IMR-90 (cell line): ENCODE measurements at regions not wholly inside any gene's neighbourhood (a gene's known extent, or its start where the extent isn't known, plus 50 kb on each side); places are given as distances from the start of the nearest gene placed in this dataset.

Source experiments
- ATAC-seq: fragments of 200-7000 bp; cut with Tn5 transposase; 2 replicates; pipeline ENCODE4 v1.9.1; 2020; ENCODE audit warnings: low read depth, mild to moderate bottlenecking, moderate library complexity
- BruUV-seq: library from RNA; stranded (reverse); fragments of 400-500 nt; replicated peaks from 2 replicates; lab custom pipeline; 2021; lab: Mats Ljungman, UMichigan
- CTCF ChIA-PET: fragments of 300-600 bp; formaldehyde crosslinking; extraction: SDS; loops from one replicate; lab custom pipeline; 2021; ENCODE audit warnings: antibody characterized with exemption; lab: Yijun Ruan, JAX
- POLR2A ChIA-PET: fragments of 300-600 bp; sonication (Branson Sonifier 250); formaldehyde crosslinking; loops from one replicate; lab custom pipeline; 2022; ENCODE audit warnings: antibody characterized with exemption; ENCODE audit not compliant: unreplicated experiment; lab: Charles Lee
- DNase-seq: peaks from one replicate; pipeline ENCODE4 v3.0.0; 2013
- H2AFZ ChIP-seq: replicated peaks from 2 replicates; pipeline ENCODE3; 2013; ENCODE audit warnings: low read length, mild to moderate bottlenecking; ENCODE audit not compliant: poor library complexity
- H2AK5ac ChIP-seq: 2 replicates; pipeline ENCODE4 v1.6.1; 2013; ENCODE audit warnings: low read depth, low read length, inconsistent platforms
- H2AK9ac ChIP-seq: replicated peaks from 2 replicates; pipeline ENCODE3; 2013; ENCODE audit warnings: mild to moderate bottlenecking, low read depth, low read length, moderate library complexity; ENCODE audit not compliant: poor library complexity
- H2BK120ac ChIP-seq: 2 replicates; pipeline ENCODE4 v1.6.1; 2013; ENCODE audit warnings: low read depth, low read length, inconsistent platforms
- H2BK15ac ChIP-seq: 3 replicates; pipeline ENCODE4 v1.6.1; 2013; ENCODE audit warnings: low read depth, low read length, inconsistent platforms
- H2BK20ac ChIP-seq: 2 replicates; pipeline ENCODE4 v1.6.1; 2013; ENCODE audit warnings: low read depth, mild to moderate bottlenecking, inconsistent platforms, low read length, moderate library complexity
- H2BK5ac ChIP-seq: 2 replicates; pipeline ENCODE4 v1.6.1; 2013; ENCODE audit warnings: mild to moderate bottlenecking, low read depth, low read length, inconsistent platforms; ENCODE audit not compliant: poor library complexity, severe bottlenecking
- H3K14ac ChIP-seq: replicated peaks from 2 replicates; pipeline ENCODE4 v1.6.1; 2013; ENCODE audit warnings: low read depth, low read length, inconsistent platforms
- H3K18ac ChIP-seq: 2 replicates; pipeline ENCODE4 v1.6.1; 2013; ENCODE audit warnings: low read depth, low read length, control low read depth
- H3K23ac ChIP-seq: 2 replicates; pipeline ENCODE4 v1.6.1; 2013; ENCODE audit warnings: low read depth, low read length, inconsistent platforms
- H3K27ac ChIP-seq: 2 replicates; pipeline ENCODE4 v1.5.1; 2013; ENCODE audit warnings: mild to moderate bottlenecking, control low read depth, low read length; ENCODE audit not compliant: insufficient read depth
- H3K27me3 ChIP-seq: 2 replicates; pipeline ENCODE4 v1.6.1; 2013; ENCODE audit warnings: low read length; ENCODE audit not compliant: control insufficient read depth, insufficient read depth
- H3K36me3 ChIP-seq: 2 replicates; pipeline ENCODE4 v1.6.1; 2013; ENCODE audit warnings: low read length, mixed read lengths; ENCODE audit not compliant: control insufficient read depth, insufficient read depth
- H3K4ac ChIP-seq: 2 replicates; pipeline ENCODE4 v1.6.1; 2013; ENCODE audit warnings: low read depth, low read length, inconsistent platforms
- H3K4me1 ChIP-seq: 2 replicates; pipeline ENCODE4 v1.6.1; 2013; ENCODE audit warnings: low read length, mixed read lengths; ENCODE audit not compliant: control insufficient read depth, insufficient read depth
- H3K4me2 ChIP-seq: 2 replicates; pipeline ENCODE4 v1.6.1; 2013; ENCODE audit warnings: low read depth, mild to moderate bottlenecking, control low read depth, low read length, moderate library complexity
- H3K4me3 ChIP-seq: 2 replicates; pipeline ENCODE4 v1.5.1; 2013; ENCODE audit warnings: low read depth, mild to moderate bottlenecking, control low read depth, low read length, moderate library complexity; ENCODE audit not compliant: insufficient read depth
- H3K56ac ChIP-seq: 2 replicates; pipeline ENCODE4 v1.6.1; 2013; ENCODE audit warnings: low read length, inconsistent platforms; ENCODE audit not compliant: insufficient read depth; ENCODE audit errors: extremely low read depth
- H3K79me1 ChIP-seq, 2 experiments: 2 replicates each; pipeline ENCODE4 v1.6.1; 2013; ENCODE audit warnings: low read length in 2 of 2, inconsistent platforms in 1 of 2, low read depth in 1 of 2
- H3K9ac ChIP-seq: 2 replicates; pipeline ENCODE4 v1.6.1; 2013; ENCODE audit warnings: low read depth, low read length, control low read depth
- H3K9me1 ChIP-seq: 2 replicates; pipeline ENCODE4 v1.6.1; 2013; ENCODE audit warnings: low read length, inconsistent platforms; ENCODE audit not compliant: insufficient read depth
- H3K9me3 ChIP-seq: 2 replicates; pipeline ENCODE4 v1.6.1; 2013; ENCODE audit warnings: low read length; ENCODE audit not compliant: control insufficient read depth, insufficient read depth
- H4K20me1 ChIP-seq: 2 replicates; pipeline ENCODE4 v1.6.1; 2013; ENCODE audit warnings: low read length, inconsistent platforms; ENCODE audit not compliant: insufficient read depth
- H4K5ac ChIP-seq: 2 replicates; pipeline ENCODE4 v1.6.1; 2013; ENCODE audit warnings: mild to moderate bottlenecking, low read depth, low read length, control low read depth
- H4K8ac ChIP-seq, 2 experiments: 2 replicates each; pipeline ENCODE4 v1.6.1; 2013; ENCODE audit warnings: low read depth in 2 of 2, low read length in 2 of 2, control low read depth in 1 of 2, inconsistent platforms in 1 of 2
- H4K91ac ChIP-seq: 2 replicates; pipeline ENCODE4 v1.6.1; 2013; ENCODE audit warnings: low read depth, low read length, inconsistent platforms; ENCODE audit not compliant: insufficient read depth
- BHLHE40 ChIP-seq: fragments of 150-350 bp; IDR thresholded peaks from 2 replicates; pipeline ENCODE4 v1.6.1; 2016; ENCODE audit warnings: mild to moderate bottlenecking, low read depth, low read length
- CEBPB ChIP-seq: IDR thresholded peaks from 2 replicates; pipeline ENCODE4 v1.6.1; 2012; ENCODE audit warnings: low read depth, low read length, improper control_type of control experiment
- CTCF ChIP-seq: conservative IDR thresholded peaks from 2 replicates; pipeline ENCODE4 v1.5.1; 2012; ENCODE audit warnings: mild to moderate bottlenecking, low read depth, low read length, improper control_type of control experiment
- MAZ ChIP-seq: IDR thresholded peaks from 2 replicates; pipeline ENCODE4 v1.6.1; 2012; ENCODE audit warnings: low read depth, mild to moderate bottlenecking, low read length, improper control_type of control experiment, moderate library complexity, borderline replicate concordance
- RAD21 ChIP-seq: IDR thresholded peaks from 2 replicates; pipeline ENCODE4 v1.6.1; 2012; ENCODE audit warnings: low read length, improper control_type of control experiment
- RCOR1 ChIP-seq: IDR thresholded peaks from 2 replicates; pipeline ENCODE4 v1.6.1; 2012; ENCODE audit warnings: mild to moderate bottlenecking, low read length, improper control_type of control experiment; ENCODE audit not compliant: insufficient replicate concordance
- SMC3 ChIP-seq: fragments of 150-350 bp; IDR thresholded peaks from 2 replicates; pipeline ENCODE4 v1.6.1; 2016; ENCODE audit warnings: low read depth, mild to moderate bottlenecking, antibody characterized with exemption, low read length, moderate library complexity
- dilution Hi-C: fragments of 300-500 bp; cut with HindIII; formaldehyde crosslinking; loops from one replicate; pipeline ENCODE4 v1.14.3; 2018; ENCODE audit warnings: low sequenced_read_pairs; ENCODE audit not compliant: unreplicated experiment
- in situ Hi-C: fragments of 300-500 bp; cut with MboI; formaldehyde crosslinking; loops from 3 replicates; pipeline ENCODE4 v1.14.3; 2019; ENCODE audit warnings: low sequenced_read_pairs, inconsistent platforms, mixed read lengths
- intact Hi-C: fragments of 100-400 bp; cut with micrococcal nuclease; formaldehyde crosslinking; loops from 2 replicates; pipeline ENCODE4 v1.10.0; 2022

- no peak for DNase-seq
- intact Hi-C loops (no loop called here), dilution Hi-C loops (no loop called here), in situ Hi-C loops (no loop called here)
- ChIA-PET CTCF (no interaction called here), POLR2A (no interaction called here)
- Histone ChIP-seq H3K4me2 (no peak overlapping the region), H2AK9ac (no peak overlapping the region), H3K9ac (no peak overlapping the region), H4K20me1 (no peaks in the 10 kb centered on the region), H3K23ac (no peak overlapping the region), H3K56ac (no peak overlapping the region), H3K4me3 (no peak overlapping the region), H4K5ac (no peak overlapping the region), H3K9me3 (peaks cover 4% of the 10 kb centered on the region; the same call in 1 of the 2 replicates), H2BK120ac (no peak overlapping the region), H3K9me1 (no peaks in the 10 kb centered on the region), H2BK15ac (no peak overlapping the region), H3K18ac (no peak overlapping the region), H3K14ac (no peak overlapping the region), H2BK20ac (no peak overlapping the region), H3K27me3 (no peaks in the 10 kb centered on the region), H3K36me3 (no peaks in the 10 kb centered on the region), H3K27ac (no peak overlapping the region), H3K79me1 (no peaks in the 10 kb centered on the region), H2AFZ (no peak overlapping the region), H4K91ac (no peak overlapping the region), H3K4ac (no peak overlapping the region), H2BK5ac (no peak overlapping the region), H4K8ac (no peak overlapping the region), H3K4me1 (no peaks in the 10 kb centered on the region), H2AK5ac (no peak overlapping the region)
- ATAC-seq = no peak
- TF ChIP-seq RAD21 (no peak), CTCF (no peak), MAZ (no peak), CEBPB (no peak), BHLHE40 (no peak), SMC3 (no peak), RCOR1 (no peak)
- BruUV-seq = no TSS peak
These were observed 1097.2 kb upstream of the RAG2 start for GRCh38 chr11:37695283-37695682.
